ENCODE measurements at regions not wholly inside any gene's neighbourhood (a gene's known extent, or its start where the extent isn't known, plus 50 kb on each side); places are given as distances from the start of the nearest gene placed in this dataset.
"Not testable (repeated sequence)": the region's sequence is repeated elsewhere in the genome, so short reads cannot be mapped to it uniquely, and the experiment has no call there.

GRCh38 chr20:53857723-53858236, 212.6 kb downstream of the BCAS1 start:
- Histone ChIP-seq H3K9me3 (ENCODE audit: insufficient read depth, low read length) (no peaks in the 10 kb centered on the region), H3K27me3 (ENCODE audit: low read length) (no peaks in the 10 kb centered on the region), H3K9ac (ENCODE audit: low read length) (no peak overlapping the region), H3F3A (ENCODE audit: insufficient read depth) (no peaks in the 10 kb centered on the region), H3K9me2 (replicated peaks; ENCODE audit: insufficient read depth, low read length) (no peaks in the 10 kb centered on the region), H3K4me3 (ENCODE audit: insufficient read depth, low read length, poor library complexity, severe bottlenecking) (no peak overlapping the region), H3K79me2 (ENCODE audit: insufficient read depth, low read length) (no peaks in the 10 kb centered on the region), H2AFZ (ENCODE audit: low read depth, low read length, severe bottlenecking) (no peak overlapping the region), H3K36me3 (ENCODE audit: low read length) (no peaks in the 10 kb centered on the region), H3K27ac (ENCODE audit: low read depth, low read length) (no peak overlapping the region), H4K20me1 (ENCODE audit: low read depth, low read length) (no peaks in the 10 kb centered on the region), H3K4me2 (ENCODE audit: low read depth, low read length, poor library complexity, severe bottlenecking) (no peak overlapping the region)
- TF ChIP-seq CTCF (IDR thresholded peaks at IDR 0.05; ENCODE audit: insufficient read depth, low read length, poor library complexity, severe bottlenecking): no peak
- no peak for TF ChIP-seq EZH2phosphoT487 (conservative IDR thresholded peaks at IDR 0.05; ENCODE audit: low read length)

- Histone ChIP-seq H3K9me2 (replicated peaks; ENCODE audit: insufficient read depth, low read length) (no peaks in the 10 kb centered on the region), H3K27me3 (ENCODE audit: low read length) (no peaks in the 10 kb centered on the region), H3F3A (ENCODE audit: insufficient read depth) (no peaks in the 10 kb centered on the region), H3K9me3 (ENCODE audit: insufficient read depth, low read length) (no peaks in the 10 kb centered on the region), H3K36me3 (ENCODE audit: low read length) (no peaks in the 10 kb centered on the region), H3K4me2 (ENCODE audit: low read depth, low read length, poor library complexity, severe bottlenecking) (no peak overlapping the region), H3K9ac (ENCODE audit: low read length) (no peak overlapping the region), H2AFZ (ENCODE audit: low read depth, low read length, severe bottlenecking) (no peak overlapping the region), H3K4me3 (ENCODE audit: insufficient read depth, low read length, poor library complexity, severe bottlenecking) (no peak overlapping the region), H4K20me1 (ENCODE audit: low read depth, low read length) (no peaks in the 10 kb centered on the region), H3K27ac (ENCODE audit: low read depth, low read length) (no peak overlapping the region), H3K79me2 (ENCODE audit: insufficient read depth, low read length) (no peaks in the 10 kb centered on the region)
- TF ChIP-seq EZH2phosphoT487 (conservative IDR thresholded peaks at IDR 0.05; ENCODE audit: low read length): no peak
- no peak for TF ChIP-seq CTCF (IDR thresholded peaks at IDR 0.05; ENCODE audit: insufficient read depth, low read length, poor library complexity, severe bottlenecking)
These were observed 213.8 kb downstream of the BCAS1 start for GRCh38 chr20:53856300-53857295.

- Histone ChIP-seq H3K4me3 (ENCODE audit: insufficient read depth, low read length, poor library complexity, severe bottlenecking) (no peak overlapping the region), H4K20me1 (ENCODE audit: low read depth, low read length) (no peaks in the 10 kb centered on the region), H3F3A (ENCODE audit: insufficient read depth) (no peaks in the 10 kb centered on the region), H3K9me3 (ENCODE audit: insufficient read depth, low read length) (no peaks in the 10 kb centered on the region), H3K36me3 (ENCODE audit: low read length) (no peaks in the 10 kb centered on the region), H2AFZ (ENCODE audit: low read depth, low read length, severe bottlenecking) (no peak overlapping the region), H3K27me3 (ENCODE audit: low read length) (no peaks in the 10 kb centered on the region), H3K27ac (ENCODE audit: low read depth, low read length) (no peak overlapping the region), H3K4me2 (ENCODE audit: low read depth, low read length, poor library complexity, severe bottlenecking) (no peak overlapping the region), H3K9me2 (replicated peaks; ENCODE audit: insufficient read depth, low read length) (no peaks in the 10 kb centered on the region), H3K79me2 (ENCODE audit: insufficient read depth, low read length) (no peaks in the 10 kb centered on the region), H3K9ac (ENCODE audit: low read length) (no peak overlapping the region)
- no peak for TF ChIP-seq CTCF (IDR thresholded peaks at IDR 0.05; ENCODE audit: insufficient read depth, low read length, poor library complexity, severe bottlenecking)
- no peak for TF ChIP-seq EZH2phosphoT487 (conservative IDR thresholded peaks at IDR 0.05; ENCODE audit: low read length)
These were observed 214.7 kb downstream of the BCAS1 start for GRCh38 chr20:53855733-53856132.

GRCh38 chr20:53854609-53854926, 215.8 kb downstream of the BCAS1 start:
- H3K9ac ChIP-seq (ENCODE audit: low read length); H3K79me2 ChIP-seq (ENCODE audit: insufficient read depth, low read length); H4K20me1 ChIP-seq (ENCODE audit: low read depth, low read length); H3K27ac ChIP-seq (ENCODE audit: low read depth, low read length); H3K4me2 ChIP-seq (ENCODE audit: low read depth, low read length, poor library complexity, severe bottlenecking); H3K9me3 ChIP-seq (ENCODE audit: insufficient read depth, low read length); H2AFZ ChIP-seq (ENCODE audit: low read depth, low read length, severe bottlenecking); H3F3A ChIP-seq (ENCODE audit: insufficient read depth); H3K27me3 ChIP-seq (ENCODE audit: low read length); H3K36me3 ChIP-seq (ENCODE audit: low read length); H3K9me2 ChIP-seq (replicated peaks; ENCODE audit: insufficient read depth, low read length); H3K4me3 ChIP-seq (ENCODE audit: insufficient read depth, low read length, poor library complexity, severe bottlenecking): not testable (repeated sequence)

All from SU-DHL-6 (cell line).